ENCODE measurements at regions not wholly inside any gene's neighbourhood (a gene's known extent, or its start where the extent isn't known, plus 50 kb on each side); places are given as distances from the start of the nearest gene placed in this dataset.

DNA sequence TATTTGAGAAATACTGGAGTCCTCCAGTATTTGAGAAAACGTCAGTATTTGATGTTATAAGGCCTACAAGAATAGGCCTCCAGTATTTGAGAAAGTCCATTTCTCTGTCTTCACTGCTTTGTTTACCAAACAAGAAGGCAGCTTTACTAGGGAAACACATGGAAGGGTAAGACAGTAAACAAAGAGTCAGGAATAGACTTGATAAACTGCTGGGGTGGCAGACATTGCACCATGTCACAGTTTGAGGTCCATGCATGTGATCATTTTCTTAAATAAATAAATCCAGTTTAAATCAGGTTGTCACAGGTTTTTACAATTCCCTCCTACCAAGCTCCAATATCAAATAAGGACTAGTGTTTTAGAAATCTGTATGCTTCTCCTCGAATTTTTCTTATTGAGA lies 1431.0 kb upstream of the SPRY2 start:
- H3K4me3 Mint-ChIP-seq (ENCODE audit: unreplicated experiment) = no peak overlapping the region
- intact Hi-C loops (cut with micrococcal nuclease) = no loop called here
- H3K9me3 Mint-ChIP-seq (ENCODE audit: unreplicated experiment) = no peaks in the 10 kb centered on the region
- H3K27ac Mint-ChIP-seq (ENCODE audit: low read depth, unreplicated experiment) = no peak overlapping the region
- CTCF ChIA-PET = interaction anchor here (0.6 kb wide), 1 partner anchor 138 kb away, joined by 3 read pairs; no protein-coding TSS in a partner anchor
- TF ChIP-seq, protein P1, sequence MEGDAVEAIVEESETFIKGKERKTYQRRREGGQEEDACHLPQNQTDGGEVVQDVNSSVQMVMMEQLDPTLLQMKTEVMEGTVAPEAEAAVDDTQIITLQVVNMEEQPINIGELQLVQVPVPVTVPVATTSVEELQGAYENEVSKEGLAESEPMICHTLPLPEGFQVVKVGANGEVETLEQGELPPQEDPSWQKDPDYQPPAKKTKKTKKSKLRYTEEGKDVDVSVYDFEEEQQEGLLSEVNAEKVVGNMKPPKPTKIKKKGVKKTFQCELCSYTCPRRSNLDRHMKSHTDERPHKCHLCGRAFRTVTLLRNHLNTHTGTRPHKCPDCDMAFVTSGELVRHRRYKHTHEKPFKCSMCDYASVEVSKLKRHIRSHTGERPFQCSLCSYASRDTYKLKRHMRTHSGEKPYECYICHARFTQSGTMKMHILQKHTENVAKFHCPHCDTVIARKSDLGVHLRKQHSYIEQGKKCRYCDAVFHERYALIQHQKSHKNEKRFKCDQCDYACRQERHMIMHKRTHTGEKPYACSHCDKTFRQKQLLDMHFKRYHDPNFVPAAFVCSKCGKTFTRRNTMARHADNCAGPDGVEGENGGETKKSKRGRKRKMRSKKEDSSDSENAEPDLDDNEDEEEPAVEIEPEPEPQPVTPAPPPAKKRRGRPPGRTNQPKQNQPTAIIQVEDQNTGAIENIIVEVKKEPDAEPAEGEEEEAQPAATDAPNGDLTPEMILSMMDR (IDR thresholded peaks at IDR 0.05; ENCODE audit: unreplicated experiment) = no peak
- H3K27me3 Mint-ChIP-seq (ENCODE audit: insufficient read depth, unreplicated experiment) = no peaks in the 10 kb centered on the region
- no peaks in the 10 kb centered on the region for H3K36me3 Mint-ChIP-seq (ENCODE audit: insufficient read depth, unreplicated experiment)
- H3K4me1 Mint-ChIP-seq (ENCODE audit: insufficient read depth, unreplicated experiment) = no peaks in the 10 kb centered on the region
- POLR2A ChIA-PET = interaction anchor here (1.1 kb wide), 1 partner anchor 45 kb away, joined by 4 read pairs; no protein-coding TSS in a partner anchor
- no TSS peak for BruUV-seq (replicated peaks)
- no peak for DNase-seq (ENCODE audit: unreplicated experiment)

DNA sequence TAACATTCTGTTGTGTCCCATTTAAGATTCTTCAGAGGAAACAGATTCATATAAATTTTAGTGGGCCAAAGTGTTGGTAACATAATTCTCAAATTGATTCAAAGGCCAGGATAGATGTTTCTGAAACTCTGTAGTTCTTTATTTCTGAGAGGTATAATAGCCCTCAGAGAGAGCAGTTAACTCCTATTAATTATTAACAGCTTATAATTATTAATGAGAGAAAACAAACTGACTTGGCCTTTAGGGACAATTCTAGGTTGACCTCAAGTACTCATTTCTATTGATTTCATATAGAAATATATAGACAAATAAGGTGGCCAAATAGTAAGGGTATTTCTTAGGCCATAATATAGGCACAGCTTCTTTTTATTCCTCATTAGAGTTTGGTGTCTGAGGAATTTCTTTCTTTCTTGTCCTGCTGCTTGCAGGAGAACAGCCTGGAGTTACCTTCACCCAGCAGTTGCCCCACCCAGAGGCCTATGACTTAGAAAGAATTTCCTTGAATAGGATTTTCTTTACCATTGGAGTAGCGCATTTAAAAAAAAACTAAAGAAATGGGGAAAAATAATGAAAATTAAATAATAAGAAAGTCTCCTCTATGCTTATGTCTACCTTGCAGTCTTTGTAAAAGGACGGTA lies 1430.1 kb upstream of the SPRY2 start:
- Mint-ChIP-seq H3K4me3 (ENCODE audit: unreplicated experiment) (no peak overlapping the region), H3K9me3 (ENCODE audit: unreplicated experiment) (peaks cover 4% of the 10 kb centered on the region), H3K27me3 (ENCODE audit: insufficient read depth, unreplicated experiment) (no peaks in the 10 kb centered on the region), H3K36me3 (ENCODE audit: insufficient read depth, unreplicated experiment) (no peaks in the 10 kb centered on the region), H3K4me1 (ENCODE audit: insufficient read depth, unreplicated experiment) (no peaks in the 10 kb centered on the region), H3K27ac (ENCODE audit: low read depth, unreplicated experiment) (no peak overlapping the region)
- CTCF ChIA-PET = no interaction called here
- no TSS peak for BruUV-seq (replicated peaks)
- no peak for DNase-seq (ENCODE audit: unreplicated experiment)
- intact Hi-C loops (cut with micrococcal nuclease) = no loop called here
- TF ChIP-seq, protein P1 (IDR thresholded peaks at IDR 0.05; ENCODE audit: unreplicated experiment) = no peak
- POLR2A ChIA-PET = interaction anchor here (1.7 kb wide), 1 partner anchor 10 kb away, joined by 4 read pairs; no protein-coding TSS in a partner anchor

DNA sequence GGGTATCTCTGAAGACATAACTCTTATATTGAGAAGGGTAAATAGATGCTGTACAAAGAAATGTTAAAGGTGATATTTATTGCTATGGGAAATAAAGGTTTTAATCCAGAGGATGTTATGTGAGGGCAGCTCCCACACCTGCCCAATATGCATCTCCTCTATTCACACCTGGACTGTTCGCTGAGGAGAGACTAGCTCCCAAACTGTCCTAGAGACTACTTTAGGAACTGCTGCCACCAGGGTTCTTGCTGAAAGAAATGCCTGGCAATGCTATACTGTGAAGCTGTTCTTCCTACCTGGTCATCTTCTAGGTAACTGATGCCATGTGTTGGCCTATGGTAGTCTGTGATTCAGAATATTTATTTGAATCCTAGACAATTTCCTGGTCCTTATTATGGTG lies 1421.5 kb upstream of the SPRY2 start:
- DNase-seq (ENCODE audit: unreplicated experiment) = no peak
- intact Hi-C loops (cut with micrococcal nuclease) = no loop called here
- TF ChIP-seq, protein P1 (IDR thresholded peaks at IDR 0.05; ENCODE audit: unreplicated experiment) = no peak
- BruUV-seq (replicated peaks) = no TSS peak
- Mint-ChIP-seq H3K4me3 (ENCODE audit: unreplicated experiment) (no peak overlapping the region), H3K9me3 (ENCODE audit: unreplicated experiment) (peaks cover 6% of the 10 kb centered on the region), H3K27ac (ENCODE audit: low read depth, unreplicated experiment) (no peak overlapping the region), H3K36me3 (ENCODE audit: insufficient read depth, unreplicated experiment) (no peaks in the 10 kb centered on the region), H3K4me1 (ENCODE audit: insufficient read depth, unreplicated experiment) (peaks cover 6% of the 10 kb centered on the region), H3K27me3 (ENCODE audit: insufficient read depth, unreplicated experiment) (no peaks in the 10 kb centered on the region)
- CTCF ChIA-PET = interaction anchor here (0.6 kb wide), 1 partner anchor 1115 kb away, joined by 3 read pairs; no protein-coding TSS in a partner anchor
- POLR2A ChIA-PET = interaction anchor here (0.6 kb wide), 1 partner anchor 14 kb away, joined by 4 read pairs; no protein-coding TSS in a partner anchor

DNA sequence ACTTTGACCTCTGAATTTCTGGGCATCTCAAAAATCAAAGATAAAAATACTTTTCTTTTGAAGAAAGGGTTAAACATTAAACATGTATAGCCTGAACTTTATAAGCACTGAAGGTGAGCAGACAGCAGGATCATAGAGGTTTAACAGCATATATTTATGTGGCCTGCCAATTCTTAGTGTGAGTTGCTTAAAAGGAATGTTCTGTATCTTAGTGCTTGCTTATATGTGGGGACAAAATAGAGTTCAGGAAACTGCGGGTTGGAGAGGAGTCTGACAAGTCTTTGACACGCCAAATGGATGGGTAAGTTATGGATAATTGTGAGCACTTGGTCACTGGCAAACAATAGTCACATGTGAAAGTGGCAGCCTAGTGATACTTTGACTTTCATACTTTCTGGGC lies 1419.4 kb upstream of the SPRY2 start:
- ChIA-PET POLR2A (no interaction called here), CTCF (interaction anchor here (0.6 kb wide), 1 partner anchor 65 kb away, joined by 3 read pairs; no protein-coding TSS in a partner anchor)
- no peaks in the 10 kb centered on the region for H3K9me3 Mint-ChIP-seq (ENCODE audit: unreplicated experiment)
- H3K4me3 Mint-ChIP-seq (ENCODE audit: unreplicated experiment) = no peak overlapping the region
- peaks cover 6% of the 10 kb centered on the region for H3K4me1 Mint-ChIP-seq (ENCODE audit: insufficient read depth, unreplicated experiment)
- intact Hi-C loops (cut with micrococcal nuclease) = no loop called here
- TF ChIP-seq, protein P1 (IDR thresholded peaks at IDR 0.05; ENCODE audit: unreplicated experiment) = no peak
- peak overlapping the region; percentile 63 for H3K27ac Mint-ChIP-seq (ENCODE audit: low read depth, unreplicated experiment)
- DNase-seq (ENCODE audit: unreplicated experiment) = peak; percentile 3
- H3K27me3 Mint-ChIP-seq (ENCODE audit: insufficient read depth, unreplicated experiment) = no peaks in the 10 kb centered on the region
- no TSS peak for BruUV-seq (replicated peaks)
- H3K36me3 Mint-ChIP-seq (ENCODE audit: insufficient read depth, unreplicated experiment) = no peaks in the 10 kb centered on the region
